GM18858 (cell line): ENCODE measurements at regions not wholly inside any gene's neighbourhood (a gene's known extent, or its start where the extent isn't known, plus 50 kb on each side); places are given as distances from the start of the nearest gene placed in this dataset.

Experiments used
- ATAC-seq: cut with Tn5 transposase; IDR thresholded peaks from one replicate; pipeline ENCODE4 v1.9.1; 2021; ENCODE audit not compliant: unreplicated experiment

DNA sequence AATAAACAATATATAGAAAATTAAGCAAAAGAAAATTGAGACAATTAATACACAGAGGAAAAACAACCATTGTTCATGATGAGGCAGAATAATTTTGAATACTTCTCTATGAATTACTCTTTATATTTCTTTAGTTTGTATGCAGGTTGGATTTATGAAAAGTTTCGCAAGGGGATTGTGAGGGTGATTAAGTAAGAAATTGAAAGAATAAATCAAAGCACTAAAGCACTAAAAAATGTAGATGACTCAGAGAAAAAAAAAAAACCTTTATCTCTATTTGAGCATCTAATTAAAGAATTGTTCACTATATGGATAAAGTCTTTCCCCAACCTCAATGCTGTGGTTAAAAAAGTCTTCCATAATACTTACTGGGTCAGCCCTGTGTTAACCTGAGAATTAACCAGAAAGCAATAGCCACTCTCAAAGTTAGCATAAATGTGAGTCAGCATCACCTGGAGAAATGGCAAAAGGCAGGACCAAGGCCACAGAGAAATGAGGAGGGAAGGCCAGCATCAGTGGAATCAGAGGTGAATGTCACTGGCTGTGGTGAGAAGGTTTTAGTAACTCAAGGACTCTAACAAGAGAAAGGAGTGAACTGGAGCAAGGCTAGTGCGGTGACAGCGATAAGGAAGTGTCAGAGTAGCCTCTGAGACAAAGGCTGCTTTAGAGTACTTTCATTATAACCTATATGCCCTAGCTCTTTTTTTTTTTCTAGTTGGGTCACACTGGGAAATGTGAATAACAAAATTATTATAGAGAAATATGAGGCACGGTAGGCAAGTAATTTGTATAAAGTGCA lies 310.4 kb downstream of the KCNC2 start:
- ATAC-seq = no peak

- no peak for ATAC-seq
These were observed 309.4 kb downstream of the KCNC2 start for GRCh38 chr12:74900232-74900631.

- ATAC-seq = no peak
These were observed 306.1 kb downstream of the KCNC2 start for GRCh38 chr12:74903522-74903921.

DNA sequence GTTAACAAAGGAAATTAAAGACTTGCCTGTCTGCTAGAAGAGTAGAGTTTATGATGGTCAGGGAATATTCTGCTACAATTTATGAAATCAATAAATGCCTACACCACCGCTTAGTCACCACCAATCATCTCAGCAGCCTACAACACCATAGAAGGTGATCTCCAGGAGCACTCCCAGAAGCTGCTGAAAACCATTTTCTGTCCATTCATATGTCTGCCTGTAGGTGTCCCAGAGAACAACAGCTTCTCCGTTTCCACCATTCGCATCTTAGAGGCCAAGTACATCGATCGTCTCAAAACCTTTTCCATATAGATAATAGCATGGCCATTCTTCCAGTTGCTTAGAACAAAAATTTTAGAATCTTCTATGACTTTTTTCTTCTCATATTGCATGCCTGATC lies 303.4 kb downstream of the KCNC2 start:
- ATAC-seq = no peak

GRCh38 chr12:74910831-74911230 lies 298.8 kb downstream of the KCNC2 start:
- ATAC-seq = no peak

- ATAC-seq = no peak
These were observed 295.3 kb downstream of the KCNC2 start for GRCh38 chr12:74914378-74914777.

DNA sequence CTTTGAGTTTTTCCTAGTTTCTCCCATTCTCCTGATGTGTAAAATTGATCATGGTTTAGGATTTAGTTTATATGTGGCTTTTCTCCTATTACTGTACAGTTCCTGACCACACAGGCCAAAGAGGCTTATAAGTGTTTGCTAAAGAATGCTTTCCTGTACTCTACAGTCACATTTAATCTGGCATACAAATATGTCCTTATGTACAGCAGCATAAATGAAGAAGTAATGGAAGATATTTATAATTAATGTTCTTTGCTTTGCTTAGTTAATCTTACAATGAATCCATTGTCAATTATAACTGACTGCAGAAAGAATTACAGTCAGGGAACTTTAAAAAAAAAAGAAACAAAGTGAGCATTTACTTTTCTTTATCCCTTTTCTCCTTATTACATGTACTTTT lies 293.9 kb downstream of the KCNC2 start:
- ATAC-seq = no peak

- no peak for ATAC-seq
These were observed 291.9 kb downstream of the KCNC2 start for GRCh38 chr12:74917743-74918142.

GRCh38 chr12:74918291-74918690 lies 291.3 kb downstream of the KCNC2 start:
- no peak for ATAC-seq

DNA sequence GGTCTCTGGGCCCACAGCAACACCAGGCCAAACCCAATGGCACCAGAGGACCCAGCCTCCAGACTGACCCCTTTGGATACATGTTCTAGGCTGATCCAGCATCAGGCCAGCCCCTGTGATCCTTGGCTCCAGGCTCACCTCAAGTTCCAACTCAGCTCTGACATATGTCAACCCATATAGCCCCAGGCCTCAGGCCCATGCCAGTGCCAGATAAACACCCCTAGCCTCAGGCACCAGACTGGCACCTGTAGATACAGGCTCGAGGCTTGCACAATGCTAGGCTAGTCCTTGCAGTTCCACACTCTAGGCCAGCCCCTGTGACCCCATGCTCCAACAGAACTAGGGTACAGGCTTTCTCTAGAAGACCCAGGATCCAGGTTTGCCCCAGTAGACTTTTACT lies 287.5 kb downstream of the KCNC2 start:
- ATAC-seq = no peak

DNA sequence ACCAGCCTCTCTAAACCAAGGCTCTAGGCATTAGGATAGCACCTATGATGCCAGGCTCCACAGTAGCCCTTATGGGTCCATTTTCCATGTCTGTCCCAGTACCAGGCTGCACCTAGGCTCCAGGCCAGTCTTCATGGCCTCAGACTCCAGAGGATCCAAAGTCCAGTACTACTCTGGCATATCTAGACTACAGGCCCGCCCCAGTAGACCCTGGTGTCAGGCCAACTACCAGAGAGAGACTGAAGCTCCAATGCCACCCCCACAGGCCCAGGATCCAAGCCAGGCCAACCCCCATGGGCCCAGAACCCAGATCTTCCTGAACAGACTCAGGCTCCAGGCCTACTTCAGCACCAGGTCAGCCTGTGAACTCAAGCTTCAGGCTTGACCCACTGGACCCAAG lies 287.0 kb downstream of the KCNC2 start:
- no peak for ATAC-seq

- ATAC-seq = no peak
These were observed 268.0 kb downstream of the KCNC2 start for GRCh38 chr12:74941670-74942069.

GRCh38 chr12:74945771-74946198 lies 263.9 kb downstream of the KCNC2 start:
- no peak for ATAC-seq

DNA sequence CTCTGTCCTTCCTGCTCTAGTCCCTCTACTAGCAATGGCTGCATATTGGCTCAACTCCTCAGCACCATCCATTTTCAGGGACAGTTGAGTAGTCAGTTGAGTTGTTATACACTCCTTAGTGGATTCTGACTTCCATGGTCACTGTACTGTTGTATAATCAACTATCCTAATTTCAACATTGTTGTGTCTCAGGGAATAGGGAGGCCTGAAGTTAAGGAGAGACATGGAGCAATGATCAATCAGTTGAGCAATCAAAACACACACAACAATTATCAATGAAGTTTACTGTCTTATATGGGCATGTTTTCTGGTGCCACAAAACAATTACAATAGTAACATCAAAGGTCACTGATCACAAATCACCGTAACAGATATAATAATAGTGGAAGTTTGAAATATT lies 255.9 kb downstream of the KCNC2 start:
- no peak for ATAC-seq

GRCh38 chr12:74957231-74957630 lies 252.4 kb downstream of the KCNC2 start:
- no peak for ATAC-seq

DNA sequence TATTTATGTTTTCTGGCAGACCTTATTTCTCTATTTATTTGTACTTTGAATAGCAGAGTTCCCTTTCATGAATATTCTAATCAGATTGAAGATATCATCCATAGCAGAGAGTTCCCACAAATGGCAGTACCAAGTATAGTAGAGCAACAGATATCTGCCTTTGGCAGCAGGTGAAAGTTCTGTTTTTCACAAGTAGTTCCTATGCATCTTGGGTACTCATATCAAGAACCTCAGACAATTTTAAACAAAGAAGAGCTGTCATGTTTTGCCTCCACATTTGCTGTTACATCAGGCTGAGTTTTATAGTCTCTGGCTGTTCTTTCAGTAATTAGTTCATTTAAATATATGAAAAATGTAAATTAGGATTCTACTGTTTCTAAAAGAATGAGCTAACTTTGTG lies 252.0 kb downstream of the KCNC2 start:
- ATAC-seq = no peak

DNA sequence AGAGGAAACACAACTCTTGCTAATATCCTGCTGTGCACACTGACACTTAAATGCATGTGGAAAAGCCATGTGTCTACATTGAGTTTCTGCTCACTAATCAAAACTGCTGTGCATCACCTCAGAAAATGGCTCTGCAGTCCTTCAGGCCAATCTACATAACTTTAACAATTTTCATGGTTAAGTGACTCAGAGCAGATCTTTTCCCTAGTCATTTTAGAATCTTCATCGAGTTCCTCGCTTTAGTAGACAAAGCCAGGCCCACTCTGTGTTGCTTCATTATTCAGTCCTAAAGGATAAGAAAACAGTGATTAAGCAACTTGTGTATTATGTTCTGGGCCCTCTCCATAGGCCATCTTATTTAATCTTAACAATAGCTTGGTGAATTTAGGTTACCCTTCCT lies 250.0 kb downstream of the KCNC2 start:
- ATAC-seq = no peak

DNA sequence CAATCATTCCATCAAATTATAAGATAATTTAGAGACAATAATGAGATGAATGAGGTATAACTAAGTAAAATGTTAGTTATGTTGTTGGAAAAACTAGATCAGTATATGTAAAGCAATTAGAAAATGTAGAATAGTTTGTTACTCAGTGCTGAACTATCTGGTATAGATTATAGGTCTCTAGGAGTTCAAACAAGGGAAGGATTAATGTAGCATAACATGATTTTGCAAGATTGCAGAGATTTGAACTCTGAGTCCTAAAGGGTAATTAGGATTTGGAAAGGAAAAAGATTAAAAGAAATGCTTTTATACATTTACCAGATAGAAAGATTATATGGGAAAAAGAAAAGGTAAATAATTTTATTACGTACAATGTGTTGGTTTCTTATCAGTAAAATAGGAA lies 246.3 kb downstream of the KCNC2 start:
- ATAC-seq = no peak

GRCh38 chr12:74963867-74964331 lies 245.7 kb downstream of the KCNC2 start:
- no peak for ATAC-seq

- no peak for ATAC-seq
These were observed 245.2 kb downstream of the KCNC2 start for GRCh38 chr12:74964390-74964789.

- ATAC-seq = no peak
These were observed 238.4 kb downstream of the KCNC2 start for GRCh38 chr12:74971201-74971600.

DNA sequence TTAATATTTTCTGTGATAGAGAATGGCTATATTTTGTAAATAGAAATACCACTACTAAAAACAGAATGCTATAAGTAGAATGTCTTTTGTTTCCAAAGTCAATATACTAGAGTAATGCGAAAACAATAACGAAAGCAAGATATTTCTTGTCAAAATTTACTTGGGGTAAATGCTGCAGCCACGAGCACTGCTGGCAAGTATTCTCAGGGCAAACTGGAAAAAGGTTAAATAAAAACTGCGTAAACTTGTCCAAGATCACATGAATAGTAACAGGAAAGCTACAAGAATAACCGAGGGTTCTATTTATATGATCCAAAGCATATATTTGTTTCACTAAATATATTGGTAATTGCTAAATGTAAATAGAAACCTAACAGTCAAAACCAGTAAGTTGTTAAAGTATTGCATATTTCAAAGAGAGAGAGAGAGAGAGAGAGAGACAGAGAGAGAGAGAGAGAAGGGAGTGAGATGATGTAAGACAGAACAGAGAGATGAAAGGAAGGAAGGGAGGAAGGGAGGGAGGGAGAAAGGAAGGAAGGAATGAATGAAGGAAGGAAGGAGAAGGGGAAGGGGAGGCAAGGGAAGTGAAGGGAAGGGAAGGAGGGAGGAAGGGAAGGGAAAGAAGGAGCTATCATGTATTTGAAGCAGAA lies 231.7 kb downstream of the KCNC2 start:
- no peak for ATAC-seq

GRCh38 chr12:74980510-74980909 lies 229.1 kb downstream of the KCNC2 start:
- ATAC-seq = no peak
